Body of pancreas (tissue), 4 donors: ENCODE measurements at regions not wholly inside any gene's neighbourhood (a gene's known extent, or its start where the extent isn't known, plus 50 kb on each side); places are given as distances from the start of the nearest gene placed in this dataset.

Source experiments
- ATAC-seq: fragments of 150-250 bp; one replicate; pipeline ENCODE4 v1.9.1; 2016
- DNase-seq, 4 donors: peaks; one replicate each; pipeline ENCODE4 v3.0.0-alpha.2; 2019
- H3K27ac ChIP-seq, 4 donors: fragments of 200-600 bp; sonication (generic); 1 replicate in 3 of 4; 2 replicates in 1 of 4; pipeline versions ENCODE4 v1.5.1 to v1.6.1; 2016 to 2019; ENCODE audit warnings: mild to moderate bottlenecking in 1 of 4, mixed read lengths in 1 of 4, moderate library complexity in 1 of 4
- H3K27me3 ChIP-seq, 2 donors: fragments of 200-600 bp; sonication (generic); one replicate each; pipeline ENCODE4 v1.6.0; 2016; ENCODE audit warnings: mild to moderate bottlenecking in 1 of 2
- H3K36me3 ChIP-seq, 2 donors: fragments of 200-600 bp; sonication (generic); replicated peaks in 1 of 2; 2 replicates each; pipeline ENCODE4 v1.5.1; 2016; ENCODE audit warnings: low read depth in 2 of 2; ENCODE audit not compliant: insufficient read depth in 1 of 2
- H3K4me1 ChIP-seq: fragments of 200-600 bp; sonication (generic); one replicate; pipeline ENCODE4 v1.6.0; 2016
- H3K4me3 ChIP-seq, 2 donors: fragments of 200-600 bp; sonication (generic); 1 replicate in 1 of 2; 2 replicates in 1 of 2; pipeline ENCODE4 v1.5.1; 2016 to 2019
- H3K9me3 ChIP-seq, 3 donors: fragments of 200-600 bp; sonication (generic); 1 replicate in 2 of 3; 2 replicates in 1 of 3; pipeline ENCODE4 v1.5.1; 2016
- POLR2A ChIP-seq, 3 donors: fragments of 450-650 bp; IDR thresholded peaks; one replicate each; pipeline ENCODE4 v1.6.1; 2016; ENCODE audit warnings: antibody characterized with exemption in 3 of 3, mild to moderate bottlenecking in 2 of 3
- WGBS, 2 donors: methylation state at CpG; one replicate each; pipeline ENCODE4 v1.1.5; 2017; 5-methylcytosine and 5-hydroxymethylcytosine counted together
- intact Hi-C: fragments of 100-400 bp; cut with DNase I; formaldehyde crosslinking; loops from one replicate; pipeline ENCODE4 v1.15.1; 2023
- TF ChIP-seq, protein P1 (sequence below), 7 experiments: fragments of 450-650 bp in 4 of 7; fragments of 200-600 bp in 3 of 7; sonication (generic) in 3 of 7; IDR thresholded peaks; one replicate each; pipeline ENCODE4 v1.5.1; 2016 to 2019; ENCODE audit warnings: antibody characterized with exemption in 7 of 7

DNA sequence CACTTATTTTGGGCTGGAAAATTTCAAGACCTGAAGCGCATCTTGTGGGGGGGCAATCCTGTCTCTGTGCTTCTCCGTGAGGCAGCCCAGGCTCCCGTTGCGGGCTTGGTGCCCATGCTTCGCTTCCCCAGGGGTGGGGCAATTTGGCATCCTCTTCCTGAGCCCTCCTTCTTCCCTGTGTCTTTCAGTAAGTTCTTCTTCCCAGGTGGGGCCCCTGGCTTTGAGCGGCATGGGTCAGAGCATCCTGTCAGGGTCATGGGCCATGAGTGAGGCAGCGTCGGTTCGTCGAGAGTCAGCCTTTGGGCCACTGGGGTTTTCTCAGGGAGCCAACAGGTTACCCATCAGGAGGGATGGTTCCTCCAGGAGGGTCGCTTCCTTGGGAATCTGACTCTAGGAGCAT lies 200.7 kb downstream of the UBE3A start:
- WGBS, 2 donors, result 89 to 92% methylated on average over 11 of the region's 11 CpGs
- no peak overlapping the region for H3K27ac ChIP-seq
- DNase-seq (no peak), ATAC-seq (no peak)
- TF ChIP-seq POLR2A (IDR thresholded peaks at IDR 0.05), result no peak
- TF ChIP-seq, protein P1, sequence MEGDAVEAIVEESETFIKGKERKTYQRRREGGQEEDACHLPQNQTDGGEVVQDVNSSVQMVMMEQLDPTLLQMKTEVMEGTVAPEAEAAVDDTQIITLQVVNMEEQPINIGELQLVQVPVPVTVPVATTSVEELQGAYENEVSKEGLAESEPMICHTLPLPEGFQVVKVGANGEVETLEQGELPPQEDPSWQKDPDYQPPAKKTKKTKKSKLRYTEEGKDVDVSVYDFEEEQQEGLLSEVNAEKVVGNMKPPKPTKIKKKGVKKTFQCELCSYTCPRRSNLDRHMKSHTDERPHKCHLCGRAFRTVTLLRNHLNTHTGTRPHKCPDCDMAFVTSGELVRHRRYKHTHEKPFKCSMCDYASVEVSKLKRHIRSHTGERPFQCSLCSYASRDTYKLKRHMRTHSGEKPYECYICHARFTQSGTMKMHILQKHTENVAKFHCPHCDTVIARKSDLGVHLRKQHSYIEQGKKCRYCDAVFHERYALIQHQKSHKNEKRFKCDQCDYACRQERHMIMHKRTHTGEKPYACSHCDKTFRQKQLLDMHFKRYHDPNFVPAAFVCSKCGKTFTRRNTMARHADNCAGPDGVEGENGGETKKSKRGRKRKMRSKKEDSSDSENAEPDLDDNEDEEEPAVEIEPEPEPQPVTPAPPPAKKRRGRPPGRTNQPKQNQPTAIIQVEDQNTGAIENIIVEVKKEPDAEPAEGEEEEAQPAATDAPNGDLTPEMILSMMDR (IDR thresholded peaks at IDR 0.05), result no peak
- H3K4me3 ChIP-seq, result no peak overlapping the region
- no peaks in the 10 kb centered on the region for H3K4me1 ChIP-seq
- intact Hi-C loops, result no loop called here
- H3K9me3 ChIP-seq, result peaks cover 0 to 6% (median 0%) of the 10 kb centered on the region in 3 donors
- no peaks in the 10 kb centered on the region for H3K27me3 ChIP-seq
- H3K36me3 ChIP-seq, result no peaks in the 10 kb centered on the region

DNA sequence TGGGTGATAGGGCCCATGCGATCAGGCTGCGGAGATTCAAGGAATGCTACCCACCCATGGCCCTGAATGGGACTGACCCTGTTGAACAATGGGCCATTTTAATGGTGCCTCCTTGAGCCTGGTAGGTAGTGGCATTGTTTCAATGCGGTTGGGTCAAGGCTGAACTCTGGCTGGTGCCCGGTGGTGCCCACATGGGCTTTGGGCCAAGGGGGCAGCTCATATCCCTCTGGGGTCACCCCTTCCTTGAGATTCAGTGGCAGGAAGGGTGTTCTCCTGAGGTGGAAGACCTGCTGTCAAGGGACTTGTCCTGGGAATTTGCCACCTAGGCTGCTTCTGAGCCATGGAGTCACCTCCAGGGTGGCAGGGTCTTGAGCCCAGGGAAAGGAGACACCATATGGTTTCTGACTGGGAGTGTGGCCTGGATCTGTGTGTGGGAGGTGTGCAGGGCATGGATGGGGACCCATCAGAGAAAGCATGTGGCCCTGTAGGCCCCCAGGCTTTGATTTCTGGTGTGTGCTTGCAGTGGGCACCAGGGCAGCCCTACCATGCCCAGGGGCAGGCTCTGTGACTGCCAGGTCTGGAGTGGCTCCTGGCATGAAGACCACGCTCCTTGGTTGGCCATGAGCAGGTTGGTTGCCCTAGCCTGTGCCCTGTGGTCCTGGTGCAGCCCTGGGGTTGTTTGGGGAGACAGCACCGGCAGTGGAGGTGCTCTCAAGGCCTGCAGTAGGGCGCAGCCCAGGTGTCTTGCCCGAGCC lies 199.9 kb downstream of the UBE3A start:
- Histone ChIP-seq H3K27ac (no peak overlapping the region), H3K36me3 (no peaks in the 10 kb centered on the region), H3K4me3 (no peak overlapping the region), H3K4me1 (no peaks in the 10 kb centered on the region), H3K9me3 (peaks cover 0 to 6% (median 0%) of the 10 kb centered on the region in 3 donors), H3K27me3 (no peaks in the 10 kb centered on the region)
- WGBS, 2 donors, result 72 to 89% methylated on average over 4 to 8 of the region's 8 CpGs
- intact Hi-C loops, result no loop called here
- TF ChIP-seq, protein P1 (IDR thresholded peaks at IDR 0.05), result no peak
- no peak for TF ChIP-seq POLR2A (IDR thresholded peaks at IDR 0.05)
- DNase-seq (peak in 1 of 4 donors; percentile 0), ATAC-seq (no peak)

DNA sequence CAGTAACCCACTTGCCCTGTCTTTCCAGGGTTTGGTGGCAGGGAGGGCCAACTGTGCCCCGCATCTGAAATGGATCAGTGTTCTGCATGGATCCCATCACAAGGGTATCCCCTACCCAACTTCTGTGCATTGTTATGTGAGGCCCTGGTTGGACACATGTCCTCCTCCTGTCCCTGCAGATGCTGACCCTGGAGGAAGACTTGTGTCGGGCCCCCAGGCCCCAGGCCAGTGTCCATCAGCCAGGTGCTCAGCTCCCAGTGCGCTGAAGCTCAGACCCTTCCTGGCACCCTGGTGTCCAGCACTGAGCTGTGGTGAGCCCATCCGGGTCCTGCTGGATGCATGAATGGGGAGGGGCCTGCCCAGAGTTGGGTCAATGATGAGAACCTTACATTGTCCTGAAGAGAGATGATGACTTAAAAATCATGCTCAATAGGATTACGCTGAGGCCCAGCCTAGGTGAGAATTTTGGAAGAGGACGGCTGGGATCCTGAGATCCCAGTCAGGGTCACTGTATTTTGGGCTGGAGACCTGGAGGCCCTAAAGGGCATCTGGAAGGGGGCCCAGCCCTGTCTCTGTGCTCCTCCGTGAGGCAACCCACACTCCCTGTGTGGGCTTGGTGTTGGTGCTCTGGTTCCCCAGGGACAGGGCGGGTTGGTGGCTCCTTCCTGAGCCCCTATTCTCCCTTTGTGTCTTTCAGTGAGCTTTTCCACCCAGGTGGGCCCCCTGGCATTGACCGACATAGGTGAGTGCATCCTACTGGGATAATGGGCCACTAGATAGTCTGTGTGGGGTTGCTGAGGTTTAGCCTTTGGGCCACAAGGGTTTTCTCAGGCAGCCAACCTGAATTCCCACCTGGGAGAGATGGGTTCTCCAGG lies 199.1 kb downstream of the UBE3A start:
- intact Hi-C loops, result no loop called here
- peaks cover 0 to 6% (median 0%) of the 10 kb centered on the region in 3 donors for H3K9me3 ChIP-seq
- H3K27ac ChIP-seq, result no peak overlapping the region
- DNase-seq (peak in 2 of 4 donors; percentile 1 to 2), ATAC-seq (no peak)
- 43 to 76% methylated on average over 2 to 9 of the region's 9 CpGs for WGBS, 2 donors
- H3K4me3 ChIP-seq, result no peak overlapping the region
- TF ChIP-seq POLR2A (IDR thresholded peaks at IDR 0.05), result no peak
- TF ChIP-seq, protein P1 (IDR thresholded peaks at IDR 0.05), result no peak
- no peaks in the 10 kb centered on the region for H3K36me3 ChIP-seq
- no peaks in the 10 kb centered on the region for H3K27me3 ChIP-seq
- H3K4me1 ChIP-seq, result no peaks in the 10 kb centered on the region

GRCh38 chr15:25240461-25241021 lies 198.3 kb downstream of the UBE3A start:
- 65 to 70% methylated on average over 8 to 12 of the region's 13 CpGs for WGBS, 2 donors
- no peaks in the 10 kb centered on the region for H3K36me3 ChIP-seq
- ATAC-seq (no peak), DNase-seq (peak in 2 of 4 donors; percentile 3 to 7)
- intact Hi-C loops, result no loop called here
- no peak overlapping the region for H3K4me3 ChIP-seq
- H3K27ac ChIP-seq, result no peak overlapping the region
- no peaks in the 10 kb centered on the region for H3K27me3 ChIP-seq
- no peaks in the 10 kb centered on the region for H3K4me1 ChIP-seq
- TF ChIP-seq, protein P1 (IDR thresholded peaks at IDR 0.05), result no peak
- TF ChIP-seq POLR2A (IDR thresholded peaks at IDR 0.05), result no peak
- peaks cover 0 to 6% (median 0%) of the 10 kb centered on the region in 3 donors for H3K9me3 ChIP-seq
